Mesodermal cell (in vitro differentiated cells): ENCODE measurements at regions not wholly inside any gene's neighbourhood (a gene's known extent, or its start where the extent isn't known, plus 50 kb on each side); places are given as distances from the start of the nearest gene placed in this dataset.
"Not testable (repeated sequence)": the region's sequence is repeated elsewhere in the genome, so short reads cannot be mapped to it uniquely, and the experiment has no call there.

Experiments
- H3K27ac ChIP-seq: 2 replicates; pipeline ENCODE4 v1.7.0; 2013; ENCODE audit warnings: mild to moderate bottlenecking, low read depth, low read length, moderate library complexity; ENCODE audit not compliant: severe bottlenecking
- H3K36me3 ChIP-seq: 2 replicates; pipeline ENCODE4 v1.7.1; 2013; ENCODE audit warnings: mild to moderate bottlenecking, low read length, moderate library complexity; ENCODE audit not compliant: control insufficient read depth, insufficient read depth
- H3K4me1 ChIP-seq: one replicate; pipeline ENCODE4 v1.7.1; 2013; ENCODE audit warnings: mild to moderate bottlenecking, low read length; ENCODE audit not compliant: insufficient read depth, control insufficient read depth, poor library complexity, severe bottlenecking
- H3K4me3 ChIP-seq: 2 replicates; pipeline ENCODE4 v1.7.0; 2013; ENCODE audit warnings: low read length, control low read depth, mild to moderate bottlenecking; ENCODE audit not compliant: insufficient read depth, poor library complexity, severe bottlenecking; ENCODE audit errors: extremely low read depth
- H3K9me3 ChIP-seq: 2 replicates; pipeline ENCODE4 v1.7.1; 2013; ENCODE audit warnings: mild to moderate bottlenecking, low read length, moderate library complexity; ENCODE audit not compliant: control insufficient read depth
- WGBS, 2 experiments: methylation state at CpG; one replicate each; pipeline ENCODE4 v1.1.5; 2013; ENCODE audit warnings: missing lambda C conversion rate in 2 of 2; ENCODE audit not compliant: insufficient coverage in 2 of 2; 5-methylcytosine and 5-hydroxymethylcytosine counted together

DNA sequence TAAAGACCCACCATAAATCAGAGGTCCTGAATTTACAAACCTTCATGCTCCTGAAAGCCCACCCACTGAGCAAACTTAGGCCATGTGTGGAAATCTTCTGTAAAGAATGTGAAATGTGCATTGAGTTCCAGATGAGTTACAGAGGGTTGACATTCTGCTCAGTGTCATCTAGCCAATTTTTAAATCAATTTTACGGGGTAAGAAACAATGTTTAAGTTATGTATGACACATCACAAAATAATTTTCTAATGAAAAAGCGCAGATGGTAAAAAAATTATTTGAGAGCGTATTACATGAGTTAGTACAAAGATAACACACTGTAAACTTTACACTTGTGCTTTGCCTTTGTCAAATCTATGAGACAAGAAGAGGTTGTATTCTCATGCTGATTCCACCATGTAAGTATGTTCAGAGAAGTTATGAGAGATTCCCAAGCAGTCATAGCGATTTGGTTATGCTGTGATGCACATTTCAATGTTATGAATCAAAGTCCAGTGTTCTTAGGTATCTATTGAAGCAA, 446.3 kb downstream of the ADCYAP1 start:
- 100% methylated on average over 1 of the region's 4 CpGs for WGBS, 2 experiments
- no peaks in the 10 kb centered on the region for H3K36me3 ChIP-seq
- H3K4me1 ChIP-seq: no peaks in the 10 kb centered on the region
- H3K9me3 ChIP-seq: no peaks in the 10 kb centered on the region
- no peak overlapping the region for H3K27ac ChIP-seq
- no peak overlapping the region for H3K4me3 ChIP-seq

DNA sequence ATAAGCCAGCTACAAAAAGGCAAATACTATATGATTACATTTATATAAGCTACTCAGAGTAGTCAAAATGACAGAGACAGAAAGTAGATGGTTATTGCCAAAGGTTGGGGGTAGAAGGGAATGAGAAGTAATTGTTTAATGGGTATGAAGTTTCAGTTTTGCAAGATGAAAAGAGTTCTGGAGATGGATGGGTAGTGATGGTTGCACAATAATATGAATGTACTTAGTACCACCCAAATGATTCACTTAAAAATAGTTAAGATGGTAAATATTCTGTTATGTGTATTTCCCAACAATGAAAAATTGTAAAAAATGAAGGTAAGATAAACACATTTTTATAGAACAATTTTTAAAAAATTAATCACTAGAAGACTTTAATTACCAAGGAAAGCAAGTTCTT, 448.4 kb downstream of the ADCYAP1 start:
- Histone ChIP-seq H3K27ac (no peak overlapping the region), H3K9me3 (no peaks in the 10 kb centered on the region), H3K4me3 (no peak overlapping the region), H3K36me3 (no peaks in the 10 kb centered on the region), H3K4me1 (no peaks in the 10 kb centered on the region)

DNA sequence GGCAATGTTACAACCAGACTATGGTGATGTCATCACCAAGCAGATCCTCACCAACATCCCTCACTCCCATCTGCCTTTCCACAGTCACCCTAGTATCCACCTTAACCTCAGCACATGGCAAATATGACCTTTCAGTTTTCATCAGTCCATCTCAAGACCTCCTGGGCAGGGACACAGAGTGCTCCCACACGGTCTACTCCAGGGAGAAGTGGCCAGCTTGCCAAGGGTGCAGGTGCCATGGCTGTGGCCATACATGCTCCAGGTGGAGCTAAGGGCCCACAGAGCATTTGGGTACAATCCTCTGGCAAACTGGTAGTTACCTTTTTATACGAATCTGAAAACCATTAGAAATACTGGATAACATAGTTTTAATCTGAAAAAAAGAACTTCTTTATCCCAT, 453.1 kb downstream of the ADCYAP1 start:
- no peak overlapping the region for H3K4me3 ChIP-seq
- no peaks in the 10 kb centered on the region for H3K9me3 ChIP-seq
- no peaks in the 10 kb centered on the region for H3K36me3 ChIP-seq
- H3K4me1 ChIP-seq: no peaks in the 10 kb centered on the region
- 70 to 100% methylated on average over 1 of the region's 2 CpGs for WGBS, 2 experiments
- no peak overlapping the region for H3K27ac ChIP-seq

DNA sequence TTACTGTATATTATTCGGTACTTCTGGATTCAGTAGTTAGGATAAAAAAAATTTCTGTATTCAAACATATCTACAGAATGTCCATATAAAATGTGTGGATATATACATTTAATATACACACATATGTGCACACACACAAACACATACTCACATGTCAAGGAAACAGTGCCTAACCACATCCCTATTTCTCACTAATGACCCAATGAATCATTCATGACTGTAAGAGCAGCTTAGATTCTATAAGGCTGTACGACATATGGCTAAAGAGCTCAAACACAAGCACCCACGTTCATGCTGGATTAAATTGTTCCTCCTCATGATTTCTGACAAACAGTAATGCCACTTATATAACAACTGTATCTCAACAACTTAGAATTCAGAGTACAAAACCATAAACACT, 457.3 kb downstream of the ADCYAP1 start:
- Histone ChIP-seq H3K36me3 (no peaks in the 10 kb centered on the region), H3K4me3 (no peak overlapping the region), H3K4me1 (no peaks in the 10 kb centered on the region), H3K27ac (no peak overlapping the region), H3K9me3 (no peaks in the 10 kb centered on the region)
- WGBS, 2 experiments: 68 to 78% methylated on average over 2 of the region's 3 CpGs

DNA sequence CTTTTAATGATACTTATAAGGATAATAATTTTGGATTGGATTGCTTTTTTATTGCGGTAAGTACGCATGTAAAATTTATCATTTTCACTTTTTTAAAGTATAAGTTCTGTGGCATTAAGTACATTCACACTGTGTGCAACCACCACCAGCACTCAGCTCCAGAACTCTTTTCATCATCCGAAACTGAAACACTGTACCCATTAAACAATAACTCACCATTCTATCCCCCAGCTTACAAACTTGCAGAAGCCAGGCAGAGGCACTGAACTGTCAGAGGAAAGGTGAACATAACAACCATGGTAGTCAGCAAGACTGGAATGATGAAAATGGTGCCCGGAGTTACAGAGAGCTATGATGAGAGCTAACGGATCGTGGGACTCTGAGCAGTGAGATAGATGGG, 465.9 kb downstream of the ADCYAP1 start:
- H3K4me3 ChIP-seq: no peak overlapping the region
- no peaks in the 10 kb centered on the region for H3K36me3 ChIP-seq
- no peaks in the 10 kb centered on the region for H3K9me3 ChIP-seq
- H3K27ac ChIP-seq: no peak overlapping the region
- WGBS, 2 experiments: 94 to 100% methylated on average over 1 to 3 of the region's 6 CpGs
- no peaks in the 10 kb centered on the region for H3K4me1 ChIP-seq

DNA sequence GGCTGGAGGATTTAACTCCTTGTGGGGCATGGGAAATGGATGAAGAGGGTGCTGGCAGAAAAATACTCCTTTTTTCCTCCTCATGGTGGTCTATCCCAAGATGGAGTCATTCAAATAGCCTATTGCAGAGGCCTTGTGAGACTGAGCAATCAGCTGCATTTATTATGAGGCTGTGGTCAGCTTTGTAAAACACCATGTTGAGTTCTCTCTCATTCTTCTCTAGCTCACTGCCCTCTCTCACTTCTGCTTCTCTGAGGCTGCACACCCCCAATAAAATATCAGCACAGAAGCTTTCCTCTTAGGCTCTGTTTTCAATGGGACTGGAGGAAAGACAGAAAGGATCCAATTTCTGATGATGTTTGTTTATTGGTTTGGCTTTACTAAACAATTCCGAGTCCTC, 467.1 kb downstream of the ADCYAP1 start:
- H3K4me1 ChIP-seq: no peaks in the 10 kb centered on the region
- no peak overlapping the region for H3K4me3 ChIP-seq
- no CpG with 5 or more reads among the region's 1 CpG for WGBS, 2 experiments
- H3K36me3 ChIP-seq: no peaks in the 10 kb centered on the region
- H3K9me3 ChIP-seq: no peaks in the 10 kb centered on the region
- H3K27ac ChIP-seq: no peak overlapping the region

DNA sequence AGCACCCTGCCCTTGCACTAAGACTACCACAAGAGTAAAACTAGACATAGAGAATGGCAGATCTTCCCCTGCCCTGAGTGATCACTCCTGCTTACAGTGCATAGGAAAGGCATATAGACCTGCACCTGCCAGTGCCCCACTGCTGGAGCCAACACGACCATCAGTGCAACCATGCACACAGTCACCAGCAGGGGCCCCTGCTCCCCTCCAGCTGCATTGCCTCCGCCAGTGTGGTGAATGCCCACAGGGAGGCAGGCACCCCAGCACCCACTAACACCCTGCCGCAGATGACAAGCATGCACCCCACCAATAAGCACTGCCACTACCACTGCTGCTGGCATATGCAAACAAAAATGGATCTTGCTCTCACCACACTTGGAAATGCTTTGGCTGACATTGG, 478.8 kb downstream of the ADCYAP1 start:
- H3K36me3 ChIP-seq: no peaks in the 10 kb centered on the region
- H3K4me3 ChIP-seq: no peak overlapping the region
- WGBS, 2 experiments: 63 to 90% methylated on average over 1 to 3 of the region's 3 CpGs
- no peaks in the 10 kb centered on the region for H3K9me3 ChIP-seq
- H3K27ac ChIP-seq: no peak overlapping the region
- H3K4me1 ChIP-seq: no peaks in the 10 kb centered on the region

DNA sequence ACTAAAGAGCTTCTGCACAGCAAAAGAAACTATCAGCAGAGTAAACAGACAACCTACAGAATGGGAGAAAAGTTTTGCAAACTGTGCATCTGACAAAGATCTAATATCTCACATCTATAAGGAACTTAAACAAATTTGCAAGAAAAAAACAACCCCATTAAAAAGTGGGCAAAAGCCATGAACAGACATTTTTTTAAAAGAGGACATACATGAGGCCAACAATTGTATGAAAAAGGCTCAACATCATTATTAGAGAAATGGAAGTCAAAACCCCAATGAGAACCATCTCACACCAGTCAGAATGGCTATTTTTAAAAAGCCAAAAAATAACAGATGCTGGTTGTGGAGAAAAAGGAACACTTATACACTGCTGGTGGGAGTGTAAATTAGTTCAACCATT, 483.8 kb downstream of the ADCYAP1 start:
- not testable (repeated sequence) for H3K4me3 ChIP-seq, H3K4me1 ChIP-seq, H3K27ac ChIP-seq, H3K9me3 ChIP-seq, H3K36me3 ChIP-seq

DNA sequence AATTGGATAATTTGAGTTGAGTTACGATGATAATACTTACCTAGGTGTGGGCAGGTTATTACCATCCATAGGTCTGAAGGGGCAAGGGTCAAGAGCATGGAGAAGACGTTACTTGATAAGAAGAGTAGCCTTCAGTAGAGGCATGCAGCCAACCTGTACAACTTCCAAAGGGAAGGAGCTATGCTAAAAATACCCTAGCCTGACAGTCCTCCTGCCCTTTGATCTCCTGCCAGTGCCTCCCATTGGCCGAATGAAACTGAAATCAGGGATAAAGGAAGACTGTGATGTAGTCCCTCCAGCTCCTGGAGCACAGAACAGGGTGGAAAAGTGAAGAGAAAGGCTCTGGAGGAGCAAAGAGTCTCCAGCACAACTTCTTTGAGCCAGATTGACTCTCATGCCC, 487.4 kb downstream of the ADCYAP1 start:
- Histone ChIP-seq H3K4me3 (no peak overlapping the region), H3K36me3 (no peaks in the 10 kb centered on the region), H3K9me3 (no peaks in the 10 kb centered on the region), H3K27ac (no peak overlapping the region), H3K4me1 (no peaks in the 10 kb centered on the region)
- 70 to 79% methylated on average over 2 to 3 of the region's 3 CpGs for WGBS, 2 experiments

DNA sequence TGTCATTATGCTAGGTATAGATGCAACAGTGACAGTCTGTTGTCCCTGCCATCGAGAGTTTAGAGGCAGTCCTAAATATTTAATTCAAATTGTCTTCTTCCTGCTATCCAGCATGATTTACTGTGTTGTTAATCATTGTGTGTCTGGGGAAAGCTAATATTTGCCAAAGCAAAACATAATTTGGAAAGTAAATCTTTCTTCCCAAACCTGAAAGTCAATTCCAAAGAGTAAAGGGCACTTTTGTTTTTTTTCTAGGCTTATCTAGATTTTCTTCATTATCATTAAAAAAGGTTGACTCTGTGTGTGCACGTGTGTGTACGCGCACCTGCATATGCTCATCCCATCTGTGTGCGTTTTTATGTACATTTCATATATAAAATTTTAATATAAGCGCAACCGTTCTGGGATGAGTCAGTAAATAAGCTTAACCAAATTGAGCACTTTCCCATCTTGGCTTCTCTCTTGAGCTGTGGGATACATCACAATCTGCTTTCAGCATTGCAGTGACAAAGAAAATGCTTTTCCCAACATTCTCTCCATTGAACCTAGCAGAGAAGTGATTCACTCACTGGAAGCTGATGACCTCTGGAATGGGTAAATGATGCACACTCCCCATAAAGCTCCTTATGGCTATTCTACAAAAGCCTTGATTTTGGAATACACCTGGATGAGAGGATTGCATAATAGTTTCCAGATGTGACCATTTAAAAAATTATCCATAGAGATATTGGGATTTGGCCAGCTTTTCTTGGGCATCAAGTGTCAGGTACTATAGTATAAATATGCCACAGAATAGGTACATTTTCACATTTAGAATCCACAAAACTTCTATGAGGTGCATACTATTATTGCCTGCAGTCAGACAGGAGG, 488.4 kb downstream of the ADCYAP1 start:
- Histone ChIP-seq H3K36me3 (no peaks in the 10 kb centered on the region), H3K4me1 (no peaks in the 10 kb centered on the region), H3K9me3 (no peaks in the 10 kb centered on the region), H3K4me3 (no peak overlapping the region), H3K27ac (no peak overlapping the region)
- WGBS, 2 experiments: 100% methylated on average over 2 of the region's 7 CpGs; no CpG with 5 or more reads in 1 of the 2 experiments

DNA sequence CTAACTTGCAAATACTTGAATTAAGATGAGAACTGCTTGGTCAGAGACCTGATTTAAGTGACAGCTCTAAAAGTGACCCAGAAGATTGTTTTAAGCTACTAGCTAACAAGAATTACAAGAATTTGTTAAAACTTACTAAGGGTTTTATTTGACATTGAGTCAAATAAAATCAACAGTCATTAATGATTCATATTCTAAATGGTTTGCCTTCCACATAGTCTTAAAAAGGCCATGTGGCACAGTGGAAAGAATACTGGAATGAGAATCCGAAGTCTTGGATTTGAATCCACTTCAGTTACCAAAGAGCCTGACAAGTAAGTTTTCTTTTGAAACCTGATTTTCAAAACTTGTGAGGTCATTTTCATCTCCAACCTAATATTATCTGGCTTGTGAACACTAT, 489.3 kb downstream of the ADCYAP1 start:
- no CpG with 5 or more reads among the region's 1 CpG for WGBS, 2 experiments
- Histone ChIP-seq H3K9me3 (no peaks in the 10 kb centered on the region), H3K36me3 (no peaks in the 10 kb centered on the region), H3K4me3 (no peak overlapping the region), H3K4me1 (no peaks in the 10 kb centered on the region), H3K27ac (no peak overlapping the region)
